ENCODE measurements at regions not wholly inside any gene's neighbourhood (a gene's known extent, or its start where the extent isn't known, plus 50 kb on each side); places are given as distances from the start of the nearest gene placed in this dataset.

- Mint-ChIP-seq H3K4me1 (ENCODE audit: low read depth) (no peaks in the 10 kb centered on the region), H3K36me3 (ENCODE audit: low read depth) (no peaks in the 10 kb centered on the region), H3K4me3 (no peak overlapping the region)
Measured at GRCh38 chr13:60887711-60888110, 490.7 kb downstream of the TDRD3 start.

DNA sequence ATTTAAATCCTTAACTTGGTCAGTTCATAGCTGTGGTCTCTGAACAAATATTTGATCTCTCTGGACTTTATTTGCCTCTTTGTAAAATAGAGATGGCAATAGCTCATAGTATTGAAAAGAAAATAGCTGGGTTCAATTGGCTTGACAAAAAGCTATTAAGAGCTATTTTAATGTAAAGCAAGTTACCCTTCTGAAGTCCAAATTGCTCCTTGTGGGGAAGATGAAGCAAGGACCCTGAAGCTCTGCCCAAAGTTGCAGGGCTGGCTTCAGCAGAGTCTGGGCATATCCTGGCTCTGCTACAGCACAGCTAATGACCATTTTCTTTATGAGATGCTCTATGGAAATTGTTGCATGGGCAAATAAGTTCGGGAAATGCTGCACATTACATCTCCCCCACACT lies 484.5 kb downstream of the TDRD3 start:
- no peaks in the 10 kb centered on the region for H3K9me3 ChIP-seq (ENCODE audit: control insufficient read depth in 1 of 2, insufficient read depth in 1 of 2, low read length in 2 of 2)
- H3K27me3 Mint-ChIP-seq = no peaks in the 10 kb centered on the region
- no peak overlapping the region for H3K4me3 ChIP-seq (ENCODE audit: low read length)
- no peak for ATAC-seq (ENCODE audit: poor library complexity)
- no peaks in the 10 kb centered on the region for H3K36me3 Mint-ChIP-seq (ENCODE audit: low read depth)
- ChIA-PET POLR2A (no interaction called here), CTCF (no interaction called here)
- no peaks in the 10 kb centered on the region for H3K4me1 Mint-ChIP-seq (ENCODE audit: low read depth)
- H3K27ac ChIP-seq (ENCODE audit: low read depth in 1 of 2, low read length in 2 of 2) = no peak overlapping the region
- no peak for TF ChIP-seq CTCF (IDR thresholded peaks at IDR 0.05)
- intact Hi-C loops (cut with DNase I, micrococcal nuclease) = no loop called here
- no peak overlapping the region for H3K4me3 Mint-ChIP-seq
- no peaks in the 10 kb centered on the region for H3K9me3 Mint-ChIP-seq
- H3K27me3 ChIP-seq (ENCODE audit: control insufficient read depth in 1 of 2, insufficient read depth in 2 of 2, low read length in 2 of 2) = no peaks in the 10 kb centered on the region
- H3K36me3 ChIP-seq (ENCODE audit: insufficient read depth, low read length) = no peaks in the 10 kb centered on the region
- H3K4me1 ChIP-seq (ENCODE audit: insufficient read depth, low read length) = no peaks in the 10 kb centered on the region
- no peak for DNase-seq
- no peak overlapping the region for H3K27ac Mint-ChIP-seq

More at GRCh38 chr13:60887711-60888110, 490.7 kb downstream of the TDRD3 start:
- H3K4me3 ChIP-seq (ENCODE audit: low read length) = no peak overlapping the region
- H3K27ac ChIP-seq (ENCODE audit: low read depth in 1 of 2, low read length in 2 of 2) = no peak overlapping the region
- ChIA-PET CTCF (no interaction called here), POLR2A (no interaction called here)
- ATAC-seq (ENCODE audit: poor library complexity) (no peak), DNase-seq (no peak)
- Mint-ChIP-seq H3K27ac (no peak overlapping the region), H3K9me3 (peaks cover 7% of the 10 kb centered on the region), H3K27me3 (no peaks in the 10 kb centered on the region)
- H3K9me3 ChIP-seq (ENCODE audit: control insufficient read depth in 1 of 2, insufficient read depth in 1 of 2, low read length in 2 of 2) = peaks cover 0 to 3% of the 10 kb centered on the region in 2 experiments
- no peaks in the 10 kb centered on the region for H3K4me1 ChIP-seq (ENCODE audit: insufficient read depth, low read length)
- no peak for TF ChIP-seq CTCF (IDR thresholded peaks at IDR 0.05)
- intact Hi-C loops (cut with DNase I, micrococcal nuclease) = no loop called here
- no peaks in the 10 kb centered on the region for H3K27me3 ChIP-seq (ENCODE audit: control insufficient read depth in 1 of 2, insufficient read depth in 2 of 2, low read length in 2 of 2)
- H3K36me3 ChIP-seq (ENCODE audit: insufficient read depth, low read length) = no peaks in the 10 kb centered on the region

DNA sequence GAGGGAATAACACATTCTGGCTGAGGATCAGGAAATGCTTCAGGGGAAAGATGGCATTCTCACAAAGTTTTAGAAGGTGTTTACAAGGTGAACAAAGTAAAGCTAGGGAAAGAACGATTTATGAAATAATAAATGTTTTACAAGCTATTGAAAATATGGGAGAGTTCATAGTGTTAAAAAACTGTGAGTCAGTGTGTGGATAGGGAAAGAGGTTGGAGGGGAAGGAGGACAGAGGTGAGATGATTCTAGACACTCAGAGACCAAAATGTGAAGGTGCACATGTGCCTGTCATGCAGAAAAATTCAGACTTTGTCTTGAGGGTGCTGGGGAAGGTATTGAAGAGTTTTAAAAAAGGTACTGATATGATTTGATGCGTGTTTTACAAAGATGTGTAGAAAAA lies 476.1 kb downstream of the TDRD3 start:
- intact Hi-C loops (cut with DNase I, micrococcal nuclease) = no loop called here
- no peak for DNase-seq
- CTCF ChIA-PET = no interaction called here

More for the DNA sequence above, 476.1 kb downstream of the TDRD3 start:
- no peak for ATAC-seq (ENCODE audit: poor library complexity)
- H3K36me3 ChIP-seq (ENCODE audit: insufficient read depth, low read length) = no peaks in the 10 kb centered on the region
- no peaks in the 10 kb centered on the region for H3K27me3 ChIP-seq (ENCODE audit: control insufficient read depth in 1 of 2, insufficient read depth in 2 of 2, low read length in 2 of 2)
- H3K9me3 ChIP-seq (ENCODE audit: control insufficient read depth in 1 of 2, insufficient read depth in 1 of 2, low read length in 2 of 2) = peaks cover 0 to 12% of the 10 kb centered on the region in 2 experiments
- H3K27ac ChIP-seq (ENCODE audit: low read depth in 1 of 2, low read length in 2 of 2) = no peak overlapping the region
- Mint-ChIP-seq H3K27ac (no peak overlapping the region), H3K4me3 (no peak overlapping the region), H3K4me1 (ENCODE audit: low read depth) (no peaks in the 10 kb centered on the region), H3K27me3 (no peaks in the 10 kb centered on the region), H3K36me3 (ENCODE audit: low read depth) (no peaks in the 10 kb centered on the region), H3K9me3 (peaks cover 7% of the 10 kb centered on the region)
- POLR2A ChIA-PET = no interaction called here
- no peak for TF ChIP-seq CTCF (IDR thresholded peaks at IDR 0.05)
- no peak overlapping the region for H3K4me3 ChIP-seq (ENCODE audit: low read length)
- H3K4me1 ChIP-seq (ENCODE audit: insufficient read depth, low read length) = no peaks in the 10 kb centered on the region
